Stimulated activated naive B cell treated with anti-CD40 and anti-IgM and Interleukin-4, amounts not matched to agents 10 μg/mL and 1 μg/mL and 100 μg/mL, for 72 hours (primary cell): ENCODE measurements at regions not wholly inside any gene's neighbourhood (a gene's known extent, or its start where the extent isn't known, plus 50 kb on each side); places are given as distances from the start of the nearest gene placed in this dataset.

Experiments used
- ATAC-seq, 2 donors: fragments of 150-1000 bp; cut with Tn5 transposase; replicated peaks; 2 replicates each; pipeline ENCODE4 v1.10.0; 2021; ENCODE audit warnings: moderate library complexity in 1 of 2
- DNase-seq: peaks from one replicate; pipeline ENCODE4 v3.0.0; 2021
- H3K27ac Mint-ChIP-seq: one replicate; pipeline ENCODE4 v1.8.0; 2022; ENCODE audit warnings: mild to moderate bottlenecking, mixed read lengths
- H3K27me3 Mint-ChIP-seq, 2 donors: one replicate each; pipeline ENCODE4 v1.8.0; 2022; ENCODE audit warnings: mixed read lengths in 2 of 2
- H3K36me3 Mint-ChIP-seq, 2 donors: one replicate each; pipeline ENCODE4 v1.8.0; 2022; ENCODE audit warnings: mixed read lengths in 2 of 2, mild to moderate bottlenecking in 1 of 2
- H3K4me1 Mint-ChIP-seq, 2 donors: one replicate each; pipeline ENCODE4 v1.8.0; 2022; ENCODE audit warnings: mixed read lengths in 2 of 2, mild to moderate bottlenecking in 1 of 2
- H3K4me3 Mint-ChIP-seq, 2 donors: one replicate each; pipeline ENCODE4 v1.8.0; 2022; ENCODE audit warnings: mild to moderate bottlenecking in 2 of 2, mixed read lengths in 2 of 2, moderate library complexity in 1 of 2
- H3K9me3 Mint-ChIP-seq, 2 donors: one replicate each; pipeline ENCODE4 v1.8.0; 2022; ENCODE audit warnings: mixed read lengths in 2 of 2, mild to moderate bottlenecking in 1 of 2

DNA sequence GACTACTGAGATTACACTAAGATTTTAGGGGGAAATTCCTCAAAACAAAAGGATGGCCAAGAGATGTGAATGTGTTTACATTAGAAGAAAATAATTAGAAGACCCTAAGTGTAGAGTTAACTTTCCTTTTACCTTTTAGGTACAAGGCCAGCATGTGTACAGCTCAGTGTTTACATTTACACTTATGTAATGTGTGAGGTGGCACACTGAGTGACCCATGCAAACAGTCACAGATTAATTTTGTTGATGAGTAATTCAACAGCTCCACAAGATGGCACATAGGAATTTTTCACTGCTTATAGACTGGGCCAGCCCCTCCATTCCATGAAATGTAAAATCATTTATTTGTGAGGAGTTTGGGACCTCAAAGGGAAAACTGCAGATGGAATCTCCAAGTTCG, 90.1 kb upstream of the SLC12A2 start:
- Mint-ChIP-seq H3K36me3 (peaks cover 20 to 44% of the 10 kb centered on the region in 2 donors), H3K4me1 (peaks cover 0 to 2% of the 10 kb centered on the region in 2 donors), H3K27ac (no peak overlapping the region), H3K27me3 (no peaks in the 10 kb centered on the region), H3K9me3 (peaks cover 0 to 14% of the 10 kb centered on the region in 2 donors), H3K4me3 (no peak overlapping the region)
- ATAC-seq (no peak), DNase-seq (no peak)

DNA sequence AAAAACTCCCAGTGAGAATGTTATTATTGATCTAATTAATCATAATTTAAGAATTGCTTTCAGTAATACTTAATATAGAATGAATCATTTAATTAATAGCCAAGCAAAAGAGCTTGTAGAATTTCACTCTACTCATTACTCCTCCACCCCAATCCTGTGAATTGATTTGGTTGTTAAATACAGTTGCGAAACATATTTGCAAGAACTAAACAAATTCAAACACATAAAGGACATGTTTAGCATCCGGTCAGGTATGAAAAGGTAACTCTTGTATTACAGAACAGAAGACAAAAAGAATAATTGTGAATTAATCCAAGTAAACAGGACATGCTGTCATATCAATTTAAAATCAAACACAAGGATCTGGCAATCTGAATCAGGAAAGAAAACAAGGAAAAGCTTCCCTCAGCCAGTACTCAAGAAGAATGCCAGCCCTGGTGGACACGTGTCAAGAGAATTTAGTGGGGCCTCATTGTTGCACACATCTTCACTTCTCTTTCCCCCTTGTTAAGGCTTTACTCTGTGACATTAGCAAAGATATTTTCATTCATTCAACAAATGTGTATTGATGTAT, 89.4 kb upstream of the SLC12A2 start:
- no peaks in the 10 kb centered on the region for H3K27me3 Mint-ChIP-seq
- peaks cover 0 to 2% of the 10 kb centered on the region in 2 donors for H3K4me1 Mint-ChIP-seq
- ATAC-seq (no peak), DNase-seq (no peak)
- H3K36me3 Mint-ChIP-seq, result peaks cover 20 to 44% of the 10 kb centered on the region in 2 donors
- no peak overlapping the region for H3K4me3 Mint-ChIP-seq
- H3K27ac Mint-ChIP-seq, result no peak overlapping the region
- peaks cover 0 to 12% of the 10 kb centered on the region in 2 donors for H3K9me3 Mint-ChIP-seq

GRCh38 chr5:127995556-127995955, 88.0 kb upstream of the SLC12A2 start:
- ATAC-seq (no peak), DNase-seq (no peak)
- peaks cover 0 to 5% of the 10 kb centered on the region in 2 donors for H3K9me3 Mint-ChIP-seq
- no peak overlapping the region for H3K27ac Mint-ChIP-seq
- H3K27me3 Mint-ChIP-seq, result no peaks in the 10 kb centered on the region
- peaks cover 0 to 2% of the 10 kb centered on the region in 2 donors for H3K4me1 Mint-ChIP-seq
- peaks cover 20 to 38% of the 10 kb centered on the region in 2 donors for H3K36me3 Mint-ChIP-seq
- no peak overlapping the region for H3K4me3 Mint-ChIP-seq

DNA sequence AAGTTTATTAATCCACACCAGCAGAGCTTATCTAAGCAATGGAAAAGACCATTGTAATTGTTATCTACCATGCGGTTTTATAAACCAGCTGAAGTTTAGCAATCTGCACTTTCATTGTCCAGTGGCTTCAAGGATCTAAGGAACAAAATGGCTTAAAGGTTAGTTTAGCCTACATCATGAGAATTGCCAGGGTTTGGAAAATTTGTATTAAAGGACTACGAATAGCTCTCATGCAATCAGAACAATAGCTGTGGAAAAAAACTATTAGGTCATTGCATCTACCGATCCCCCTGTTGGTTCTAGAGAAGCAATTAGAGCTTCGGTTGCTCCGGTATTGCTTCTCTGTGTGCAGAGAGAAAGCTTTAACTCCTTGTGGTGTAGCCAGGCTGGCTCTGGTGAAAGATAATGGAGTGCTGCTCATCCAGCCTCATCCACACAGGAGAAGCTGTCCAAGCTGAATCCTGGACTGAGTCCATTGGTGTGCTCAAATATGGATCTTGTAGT, 86.3 kb upstream of the SLC12A2 start:
- Mint-ChIP-seq H3K4me1 (peaks cover 0 to 2% of the 10 kb centered on the region in 2 donors), H3K27ac (no peak overlapping the region), H3K36me3 (peaks cover 10 to 26% of the 10 kb centered on the region in 2 donors), H3K9me3 (peaks cover 0 to 2% of the 10 kb centered on the region in 2 donors), H3K4me3 (no peak overlapping the region), H3K27me3 (no peaks in the 10 kb centered on the region)
- no peak for DNase-seq
- no peak for ATAC-seq

GRCh38 chr5:127998950-127999615, 84.5 kb upstream of the SLC12A2 start:
- Mint-ChIP-seq H3K4me3 (no peak overlapping the region), H3K27me3 (no peaks in the 10 kb centered on the region), H3K9me3 (peaks cover 0 to 2% of the 10 kb centered on the region in 2 donors), H3K27ac (peak overlapping the region; percentile 73), H3K4me1 (peaks cover 0 to 2% of the 10 kb centered on the region in 2 donors), H3K36me3 (peaks cover 9 to 34% of the 10 kb centered on the region in 2 donors)
- DNase-seq (no peak), ATAC-seq (no peak)

- DNase-seq (no peak), ATAC-seq (no peak)
- no peak overlapping the region for H3K4me3 Mint-ChIP-seq
- peaks cover 0 to 2% of the 10 kb centered on the region in 2 donors for H3K9me3 Mint-ChIP-seq
- H3K27ac Mint-ChIP-seq, result no peak overlapping the region
- H3K4me1 Mint-ChIP-seq, result peaks cover 0 to 2% of the 10 kb centered on the region in 2 donors
- no peaks in the 10 kb centered on the region for H3K27me3 Mint-ChIP-seq
- peaks cover 9 to 34% of the 10 kb centered on the region in 2 donors for H3K36me3 Mint-ChIP-seq
These were observed 83.7 kb upstream of the SLC12A2 start for GRCh38 chr5:127999909-128000308.

DNA sequence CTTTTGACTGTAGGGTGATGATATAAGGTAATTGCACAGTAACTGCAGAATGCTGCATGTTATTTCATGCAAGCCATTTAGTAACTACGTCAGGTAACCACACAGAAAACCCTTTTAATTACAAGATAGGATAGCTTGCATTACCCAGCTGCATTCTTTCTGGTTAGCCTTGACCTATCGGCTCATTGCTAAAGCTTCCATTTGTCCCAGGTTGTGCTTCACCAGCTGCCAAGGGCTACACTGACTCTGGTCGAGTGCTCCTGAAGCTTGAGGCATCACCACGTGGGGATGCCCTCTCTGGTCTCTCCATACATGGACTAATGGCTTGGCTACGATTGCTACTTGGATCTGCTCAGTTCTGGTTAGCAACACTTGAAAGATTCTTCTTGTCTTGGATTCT, 81.1 kb upstream of the SLC12A2 start:
- Mint-ChIP-seq H3K9me3 (peaks cover 2 to 3% of the 10 kb centered on the region in 2 donors), H3K4me1 (no peaks in the 10 kb centered on the region), H3K27me3 (no peaks in the 10 kb centered on the region), H3K36me3 (peaks cover 4 to 22% of the 10 kb centered on the region in 2 donors), H3K4me3 (no peak overlapping the region), H3K27ac (no peak overlapping the region)
- DNase-seq (no peak), ATAC-seq (no peak)

DNA sequence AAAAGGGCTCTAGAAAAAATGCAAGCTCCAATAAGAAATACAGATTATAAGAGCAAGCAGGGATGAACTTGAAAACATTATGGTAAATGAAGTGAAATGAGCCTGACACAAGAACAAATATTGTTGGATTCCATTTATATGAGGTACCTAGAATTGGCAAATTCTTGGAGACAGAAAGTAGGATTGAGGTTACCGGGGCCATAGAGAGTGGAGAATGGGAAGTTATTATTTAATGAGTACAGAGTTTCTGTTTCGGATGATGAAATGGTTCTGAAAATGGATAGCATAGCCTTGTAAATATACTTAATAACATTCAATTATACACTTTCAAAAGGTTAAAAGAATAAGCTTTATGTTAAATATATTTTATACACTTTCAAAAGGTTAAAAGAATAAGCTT, 75.6 kb upstream of the SLC12A2 start:
- H3K4me1 Mint-ChIP-seq, result no peaks in the 10 kb centered on the region
- DNase-seq, result no peak
- H3K27me3 Mint-ChIP-seq, result no peaks in the 10 kb centered on the region
- H3K27ac Mint-ChIP-seq, result no peak overlapping the region
- H3K9me3 Mint-ChIP-seq, result peaks cover 2 to 3% of the 10 kb centered on the region in 2 donors
- no peak for ATAC-seq
- H3K4me3 Mint-ChIP-seq, result no peak overlapping the region
- H3K36me3 Mint-ChIP-seq, result peaks cover 8 to 25% of the 10 kb centered on the region in 2 donors

DNA sequence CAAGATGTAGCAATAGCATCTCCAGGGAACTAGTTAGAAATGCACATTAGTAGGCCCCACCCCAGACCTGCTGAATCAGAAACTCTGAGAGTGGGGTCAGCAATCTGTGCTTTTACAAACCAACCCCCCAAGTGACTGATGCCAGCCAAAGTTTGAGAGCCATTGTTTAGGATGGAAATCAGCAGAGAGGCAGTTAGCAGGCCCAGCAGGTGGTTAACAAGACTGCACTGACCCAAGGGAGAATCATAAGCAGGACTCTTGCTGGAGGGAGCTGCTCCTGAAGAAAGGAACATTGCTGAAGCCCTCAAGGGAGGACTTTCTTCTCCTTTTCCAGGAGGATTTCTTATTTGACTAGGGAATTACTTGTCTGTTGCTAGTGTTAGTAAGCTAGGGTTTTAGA, 74.2 kb upstream of the SLC12A2 start:
- peaks cover 5 to 15% of the 10 kb centered on the region in 2 donors for H3K36me3 Mint-ChIP-seq
- DNase-seq, result no peak
- no peak overlapping the region for H3K27ac Mint-ChIP-seq
- H3K4me3 Mint-ChIP-seq, result no peak overlapping the region
- no peak for ATAC-seq
- H3K4me1 Mint-ChIP-seq, result no peaks in the 10 kb centered on the region
- peaks cover 0 to 3% of the 10 kb centered on the region in 2 donors for H3K9me3 Mint-ChIP-seq
- H3K27me3 Mint-ChIP-seq, result no peaks in the 10 kb centered on the region

DNA sequence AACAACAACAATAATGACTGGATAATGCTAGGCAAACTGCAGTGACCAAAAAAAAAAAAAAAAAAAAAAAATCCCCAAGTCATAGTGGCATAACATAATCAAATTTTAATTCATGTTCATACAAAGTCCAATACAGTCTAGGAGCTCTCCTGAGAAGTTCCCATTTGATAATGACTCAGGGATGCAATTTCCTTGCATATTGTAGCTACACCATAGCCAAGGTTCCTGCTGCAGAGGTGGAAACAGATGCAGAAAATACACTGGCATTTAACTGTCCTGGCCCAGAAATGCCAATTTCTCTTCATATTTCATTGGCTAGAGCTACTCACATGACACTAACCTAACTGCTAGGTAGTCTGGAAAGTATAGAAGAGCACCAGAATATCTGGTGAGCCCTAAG, 72.2 kb upstream of the SLC12A2 start:
- H3K27me3 Mint-ChIP-seq, result no peaks in the 10 kb centered on the region
- no peak overlapping the region for H3K4me3 Mint-ChIP-seq
- H3K27ac Mint-ChIP-seq, result no peak overlapping the region
- no peaks in the 10 kb centered on the region for H3K9me3 Mint-ChIP-seq
- H3K36me3 Mint-ChIP-seq, result peaks cover 6 to 11% of the 10 kb centered on the region in 2 donors
- no peak for DNase-seq
- H3K4me1 Mint-ChIP-seq, result peaks cover 0 to 6% of the 10 kb centered on the region in 2 donors
- no peak for ATAC-seq

DNA sequence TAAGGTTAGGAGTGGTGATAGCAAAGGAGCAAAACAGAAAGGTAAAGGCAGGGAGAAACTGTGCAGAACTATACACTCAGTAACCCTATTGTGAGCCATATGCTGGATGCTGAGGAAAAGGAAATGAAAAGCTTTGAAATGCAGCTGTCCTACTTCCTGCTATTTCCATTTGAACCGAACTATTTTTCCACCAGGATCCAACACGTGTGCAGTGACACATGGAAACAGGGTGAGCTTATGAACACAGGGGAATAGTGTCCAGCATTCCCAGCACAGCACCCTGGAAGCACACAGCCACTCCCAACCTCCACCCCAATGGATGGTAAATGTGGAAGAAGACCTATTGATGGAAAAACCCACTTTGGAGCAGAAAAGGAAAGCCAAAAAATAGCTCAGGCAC, 69.0 kb upstream of the SLC12A2 start:
- Mint-ChIP-seq H3K4me3 (no peak overlapping the region), H3K27ac (no peak overlapping the region), H3K9me3 (no peaks in the 10 kb centered on the region), H3K4me1 (peaks cover 0 to 6% of the 10 kb centered on the region in 2 donors), H3K27me3 (no peaks in the 10 kb centered on the region), H3K36me3 (peaks cover 3 to 4% of the 10 kb centered on the region in 2 donors)
- ATAC-seq, result no peak
- DNase-seq, result no peak

GRCh38 chr5:128015478-128015877, 68.1 kb upstream of the SLC12A2 start:
- Mint-ChIP-seq H3K9me3 (no peaks in the 10 kb centered on the region), H3K4me1 (peaks cover 0 to 6% of the 10 kb centered on the region in 2 donors), H3K27ac (no peak overlapping the region), H3K4me3 (no peak overlapping the region), H3K27me3 (no peaks in the 10 kb centered on the region), H3K36me3 (peaks cover under 1 to 2% of the 10 kb centered on the region in 2 donors)
- DNase-seq, result no peak
- ATAC-seq, result no peak

DNA sequence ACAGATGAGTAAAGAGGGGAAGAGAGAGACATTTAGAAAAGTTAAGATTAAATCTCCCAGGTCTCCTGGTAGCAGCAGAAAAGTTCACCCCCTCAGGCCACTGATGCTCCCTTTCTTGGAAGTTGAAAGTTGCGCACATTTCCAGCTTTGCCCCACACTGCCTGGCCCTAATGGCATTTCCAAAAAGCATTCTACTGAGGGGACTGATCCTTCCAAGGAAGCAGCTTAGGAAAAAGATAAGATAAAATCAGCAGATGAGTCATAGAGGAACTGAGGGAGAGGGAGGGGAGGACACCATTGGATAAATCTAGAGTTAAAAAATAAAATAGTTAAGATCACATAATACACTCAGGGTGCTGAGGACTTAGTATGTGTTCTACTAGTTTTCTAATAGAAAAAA, 67.6 kb upstream of the SLC12A2 start:
- H3K36me3 Mint-ChIP-seq, result peaks cover 2 to 3% of the 10 kb centered on the region in 2 donors
- H3K27me3 Mint-ChIP-seq, result no peaks in the 10 kb centered on the region
- peaks cover 0 to 6% of the 10 kb centered on the region in 2 donors for H3K4me1 Mint-ChIP-seq
- no peak overlapping the region for H3K4me3 Mint-ChIP-seq
- DNase-seq (no peak), ATAC-seq (no peak)
- H3K27ac Mint-ChIP-seq, result no peak overlapping the region
- no peaks in the 10 kb centered on the region for H3K9me3 Mint-ChIP-seq

DNA sequence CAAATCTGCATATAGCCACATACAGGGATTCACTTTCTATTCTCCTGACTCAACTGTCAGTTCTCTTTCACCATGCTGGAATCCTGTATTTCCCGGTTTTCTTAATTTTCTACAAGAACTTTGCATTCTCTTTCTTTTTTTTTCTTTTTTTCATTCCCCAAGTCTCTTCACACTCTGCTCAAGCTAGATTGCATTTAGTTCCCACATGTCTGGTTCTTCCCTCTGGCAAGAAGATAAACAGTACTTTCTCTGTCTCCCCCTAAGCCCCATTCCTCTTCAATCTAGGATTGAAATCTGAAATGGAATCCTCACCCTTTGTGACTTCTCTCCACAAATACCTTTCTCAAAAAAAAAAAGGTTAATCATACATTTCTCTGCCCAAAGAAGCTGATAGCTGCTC, 64.2 kb upstream of the SLC12A2 start:
- Mint-ChIP-seq H3K36me3 (peaks cover 16 to 21% of the 10 kb centered on the region in 2 donors), H3K4me3 (no peak overlapping the region), H3K27me3 (no peaks in the 10 kb centered on the region), H3K4me1 (peaks cover 2 to 6% of the 10 kb centered on the region in 2 donors), H3K27ac (no peak overlapping the region), H3K9me3 (peaks cover 0 to 2% of the 10 kb centered on the region in 2 donors)
- no peak for DNase-seq
- ATAC-seq, result no peak

GRCh38 chr5:128020012-128020411, 63.6 kb upstream of the SLC12A2 start:
- ATAC-seq (no peak), DNase-seq (no peak)
- H3K4me1 Mint-ChIP-seq, result peaks cover 2 to 10% of the 10 kb centered on the region in 2 donors
- H3K36me3 Mint-ChIP-seq, result peaks cover 16 to 21% of the 10 kb centered on the region in 2 donors
- H3K9me3 Mint-ChIP-seq, result peaks cover 0 to 2% of the 10 kb centered on the region in 2 donors
- no peak overlapping the region for H3K4me3 Mint-ChIP-seq
- no peak overlapping the region for H3K27ac Mint-ChIP-seq
- no peaks in the 10 kb centered on the region for H3K27me3 Mint-ChIP-seq
